ENCODE measurements at regions not wholly inside any gene's neighbourhood (a gene's known extent, or its start where the extent isn't known, plus 50 kb on each side); places are given as distances from the start of the nearest gene placed in this dataset.

DNA sequence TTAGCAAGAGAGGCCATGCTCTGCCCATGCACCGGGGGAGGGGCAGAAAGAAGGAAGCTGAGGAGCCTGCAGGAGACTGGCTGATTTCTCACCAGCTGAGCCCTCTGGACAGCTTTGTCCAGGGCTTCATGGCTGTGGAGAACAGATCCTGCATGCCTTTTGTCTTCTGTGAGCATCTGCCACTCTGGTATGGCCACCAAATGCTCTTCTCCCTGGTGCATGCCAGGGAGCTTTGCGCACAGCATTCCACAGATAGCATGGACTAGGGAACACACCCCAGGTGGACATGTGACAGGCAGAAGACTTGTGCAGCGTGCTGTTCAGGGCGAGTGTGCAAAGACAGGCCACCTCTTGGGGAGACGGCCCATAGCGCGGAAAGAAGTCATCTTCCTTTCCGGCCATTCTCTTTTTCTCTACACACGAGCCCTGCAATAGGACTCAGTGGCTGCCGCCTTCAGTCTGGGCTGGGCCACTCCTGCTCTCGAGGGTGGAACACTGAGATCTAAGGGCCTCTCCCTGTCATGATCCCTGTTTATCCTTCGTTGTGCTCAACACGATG is 56.7 kb downstream of the GADD45G start:
- H2BK20ac ChIP-seq (ENCODE audit: low read length) = peak overlapping the region; percentile 8; the same call in 1 of the 2 replicates
- peaks cover 0 to 9% (median 0%) of the 10 kb centered on the region in 4 experiments; a peak in 2 of 7 replicates for H3K27me3 ChIP-seq (replicated peaks in 1 of 4; ENCODE audit: control insufficient read depth in 3 of 4, extremely low read depth in 1 of 4, insufficient read depth in 3 of 4, low read length in 3 of 4)
- no peaks in the 10 kb centered on the region for H3K79me2 ChIP-seq (ENCODE audit: control insufficient read depth in 1 of 2, insufficient read depth in 2 of 2, low read length in 2 of 2)
- H3K23me2 ChIP-seq (ENCODE audit: low read depth, low read length) = no peaks in the 10 kb centered on the region
- H3K9ac ChIP-seq (replicated peaks in 1 of 4; ENCODE audit: extremely low read depth in 1 of 4, low read depth in 3 of 4, low read length in 3 of 4) = no peak overlapping the region
- no peak overlapping the region for H4K5ac ChIP-seq (ENCODE audit: insufficient read length, low read depth, low read length)
- H3K14ac ChIP-seq (ENCODE audit: insufficient read length) = no peak overlapping the region
- peak overlapping the region; percentile 52; the same call in 1 of the 2 replicates for H3K18ac ChIP-seq (ENCODE audit: extremely low read depth, low read length)
- ChIA-PET POLR2A (ENCODE audit: partially characterized antibody) (interaction anchor here (0.7 to 3.0 kb wide), 6 partner anchors 13 to 58 kb away, joined by 3 to 15 read pairs (median 6); partner anchors contain the start of gene GADD45G), CTCF (ENCODE audit: partially characterized antibody) (interaction anchor here (0.5 to 2.3 kb wide), 8 partner anchors 9 to 483 kb away, joined by 3 to 9 read pairs (median 3); no protein-coding TSS in a partner anchor)
- no peaks in the 10 kb centered on the region for H3K9me3 ChIP-seq (ENCODE audit: insufficient read depth in 2 of 2, low read depth in 1 of 2, low read length in 1 of 2)
- H3K36me3 ChIP-seq (ENCODE audit: control insufficient read depth in 2 of 4, insufficient read depth in 4 of 4, low read length in 3 of 4) = no peaks in the 10 kb centered on the region
- H2AFZ ChIP-seq (ENCODE audit: low read length) = no peak overlapping the region
- peaks cover 8 to 25% (median 13%) of the 10 kb centered on the region in 4 experiments for H3K4me1 ChIP-seq (replicated peaks in 1 of 4; ENCODE audit: control insufficient read depth in 3 of 4, insufficient read depth in 4 of 4, low read length in 3 of 4)
- peak overlapping the region; percentile 17 for H4K91ac ChIP-seq (replicated peaks; ENCODE audit: insufficient read length, low read length)
- no peak for FAIRE-seq
- no peaks in the 10 kb centered on the region for H3K79me1 ChIP-seq (ENCODE audit: low read depth, low read length)
- no peak for DNase-seq (ENCODE audit: low read depth in 1 of 2, low spot score in 2 of 2)
- no peak overlapping the region for H3K23ac ChIP-seq (ENCODE audit: insufficient read length)
- no peak overlapping the region for H2BK120ac ChIP-seq (replicated peaks; ENCODE audit: low read depth, low read length)
- 88% methylated on average over 13 of the region's 13 CpGs; no CpG with 5 or more reads in 1 of the 2 experiments for WGBS, 2 experiments (ENCODE audit: extremely low coverage in 1 of 2, insufficient coverage in 1 of 2, insufficient read length in 1 of 2, insufficient replicate concordance in 2 of 2, low coverage in 1 of 2, low lambda C conversion rate in 2 of 2, missing lambda C conversion rate in 1 of 2)
- no peak overlapping the region for H2BK15ac ChIP-seq (ENCODE audit: low read length)
- no peaks in the 10 kb centered on the region for H4K20me1 ChIP-seq (replicated peaks in 1 of 2; ENCODE audit: control insufficient read depth in 1 of 2, insufficient read depth in 2 of 2, low read length in 2 of 2)
- H3K4me3 ChIP-seq (ENCODE audit: extremely low read depth in 1 of 4, insufficient read depth in 2 of 4, low read depth in 3 of 4, low read length in 4 of 4) = no peak overlapping the region
- H4K8ac ChIP-seq (ENCODE audit: extremely low read depth, insufficient read depth, low read length) = no peak overlapping the region
- peak overlapping the region; percentile 46; the same call in 1 of the 2 replicates for H2BK12ac ChIP-seq (ENCODE audit: low read depth, low read length)
- H3K4me2 ChIP-seq (ENCODE audit: insufficient read depth in 1 of 2, low read depth in 2 of 2, low read length in 2 of 2) = peak overlapping the region in 1 of 2 experiments; percentile 4; a peak in 1 of 4 replicates
- no peak overlapping the region for H3K4ac ChIP-seq (replicated peaks; ENCODE audit: insufficient read length, low read depth, low read length)
- H2BK5ac ChIP-seq (ENCODE audit: low read depth, low read length) = peak overlapping the region; percentile 5; the same call in 1 of the 2 replicates
- H3K27ac ChIP-seq (ENCODE audit: low read depth, low read length) = no peak overlapping the region
- H2AK5ac ChIP-seq (ENCODE audit: low read depth, low read length) = no peak overlapping the region
- H3K56ac ChIP-seq (replicated peaks; ENCODE audit: insufficient read length, low read depth, low read length) = no peak overlapping the region
- TF ChIP-seq BRCA1 (IDR thresholded peaks at IDR 0.05; ENCODE audit: low read depth, low read length) (no peak), JUN (IDR thresholded peaks at IDR 0.05; ENCODE audit: low read depth, low read length) (no peak), RXRA (IDR thresholded peaks at IDR 0.05; ENCODE audit: insufficient read depth, low read depth, low read length) (no peak), KDM5A (IDR thresholded peaks at IDR 0.05; ENCODE audit: low read length) (no peak), CHD1 (IDR thresholded peaks at IDR 0.05; ENCODE audit: low read depth, low read length) (no peak)
- TF ChIP-seq, protein P1, sequence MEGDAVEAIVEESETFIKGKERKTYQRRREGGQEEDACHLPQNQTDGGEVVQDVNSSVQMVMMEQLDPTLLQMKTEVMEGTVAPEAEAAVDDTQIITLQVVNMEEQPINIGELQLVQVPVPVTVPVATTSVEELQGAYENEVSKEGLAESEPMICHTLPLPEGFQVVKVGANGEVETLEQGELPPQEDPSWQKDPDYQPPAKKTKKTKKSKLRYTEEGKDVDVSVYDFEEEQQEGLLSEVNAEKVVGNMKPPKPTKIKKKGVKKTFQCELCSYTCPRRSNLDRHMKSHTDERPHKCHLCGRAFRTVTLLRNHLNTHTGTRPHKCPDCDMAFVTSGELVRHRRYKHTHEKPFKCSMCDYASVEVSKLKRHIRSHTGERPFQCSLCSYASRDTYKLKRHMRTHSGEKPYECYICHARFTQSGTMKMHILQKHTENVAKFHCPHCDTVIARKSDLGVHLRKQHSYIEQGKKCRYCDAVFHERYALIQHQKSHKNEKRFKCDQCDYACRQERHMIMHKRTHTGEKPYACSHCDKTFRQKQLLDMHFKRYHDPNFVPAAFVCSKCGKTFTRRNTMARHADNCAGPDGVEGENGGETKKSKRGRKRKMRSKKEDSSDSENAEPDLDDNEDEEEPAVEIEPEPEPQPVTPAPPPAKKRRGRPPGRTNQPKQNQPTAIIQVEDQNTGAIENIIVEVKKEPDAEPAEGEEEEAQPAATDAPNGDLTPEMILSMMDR (IDR thresholded peaks at IDR 0.05; ENCODE audit: control extremely low read depth in 1 of 3, insufficient read depth in 1 of 3, low read depth in 1 of 3, low read length in 3 of 3) = no peak
- TF ChIP-seq, protein P2, sequence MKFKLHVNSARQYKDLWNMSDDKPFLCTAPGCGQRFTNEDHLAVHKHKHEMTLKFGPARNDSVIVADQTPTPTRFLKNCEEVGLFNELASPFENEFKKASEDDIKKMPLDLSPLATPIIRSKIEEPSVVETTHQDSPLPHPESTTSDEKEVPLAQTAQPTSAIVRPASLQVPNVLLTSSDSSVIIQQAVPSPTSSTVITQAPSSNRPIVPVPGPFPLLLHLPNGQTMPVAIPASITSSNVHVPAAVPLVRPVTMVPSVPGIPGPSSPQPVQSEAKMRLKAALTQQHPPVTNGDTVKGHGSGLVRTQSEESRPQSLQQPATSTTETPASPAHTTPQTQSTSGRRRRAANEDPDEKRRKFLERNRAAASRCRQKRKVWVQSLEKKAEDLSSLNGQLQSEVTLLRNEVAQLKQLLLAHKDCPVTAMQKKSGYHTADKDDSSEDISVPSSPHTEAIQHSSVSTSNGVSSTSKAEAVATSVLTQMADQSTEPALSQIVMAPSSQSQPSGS (IDR thresholded peaks at IDR 0.05; ENCODE audit: low read length) = no peak
- TF ChIP-seq, protein P3, sequence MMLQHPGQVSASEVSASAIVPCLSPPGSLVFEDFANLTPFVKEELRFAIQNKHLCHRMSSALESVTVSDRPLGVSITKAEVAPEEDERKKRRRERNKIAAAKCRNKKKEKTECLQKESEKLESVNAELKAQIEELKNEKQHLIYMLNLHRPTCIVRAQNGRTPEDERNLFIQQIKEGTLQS (IDR thresholded peaks at IDR 0.05; ENCODE audit: insufficient read depth, low read depth, low read length) = no peak

All from H1 (cell line).